ENCODE measurements at regions not wholly inside any gene's neighbourhood (a gene's known extent, or its start where the extent isn't known, plus 50 kb on each side); places are given as distances from the start of the nearest gene placed in this dataset.

GRCh38 chr3:28587723-28588122 is 239.1 kb upstream of the AZI2 start (continued):
- no peak for TF ChIP-seq USF2 (IDR thresholded peaks at IDR 0.05; ENCODE audit: low read length)
- no peak for TF ChIP-seq SP4 (IDR thresholded peaks at IDR 0.05; ENCODE audit: low read length)
- TF ChIP-seq KDM4A (IDR thresholded peaks at IDR 0.05; ENCODE audit: low read depth, low read length, severe bottlenecking), result no peak
- TF ChIP-seq CBX5 (IDR thresholded peaks at IDR 0.05; ENCODE audit: low read depth, low read length), result no peak
- no peak for TF ChIP-seq KDM1A (IDR thresholded peaks at IDR 0.05; ENCODE audit: borderline replicate concordance, low read length)
- TF ChIP-seq EP300 (IDR thresholded peaks at IDR 0.05; ENCODE audit: borderline replicate concordance in 1 of 2, low read depth in 2 of 2, low read length in 2 of 2), result no peak
- no peak for TF ChIP-seq BACH1 (IDR thresholded peaks at IDR 0.05; ENCODE audit: low read length)
- TF ChIP-seq NRF1 (IDR thresholded peaks at IDR 0.05; ENCODE audit: low read depth, low read length), result no peak
- TF ChIP-seq TCF12 (IDR thresholded peaks at IDR 0.05; ENCODE audit: low read depth, low read length), result no peak
- no peak for TF ChIP-seq KDM5A (IDR thresholded peaks at IDR 0.05; ENCODE audit: low read length)
- no peak for TF ChIP-seq ASH2L (IDR thresholded peaks at IDR 0.05; ENCODE audit: low read length)
- TF ChIP-seq JUN (IDR thresholded peaks at IDR 0.05; ENCODE audit: low read depth, low read length), result no peak

All from H1 (cell line).